ENCODE measurements at regions not wholly inside any gene's neighbourhood (a gene's known extent, or its start where the extent isn't known, plus 50 kb on each side); places are given as distances from the start of the nearest gene placed in this dataset.

GRCh38 chr13:84683448-84683847, 801.2 kb upstream of the SLITRK1 start:
- intact Hi-C loops (cut with micrococcal nuclease): no loop called here

More at GRCh38 chr13:84683448-84683847, 801.2 kb upstream of the SLITRK1 start:
- Histone ChIP-seq H4K20me1 (ENCODE audit: insufficient read depth, low read length) (no peaks in the 10 kb centered on the region), H2BK120ac (ENCODE audit: low read depth, low read length) (no peak overlapping the region), H2BK5ac (ENCODE audit: low read depth, low read length, poor library complexity, severe bottlenecking) (no peak overlapping the region), H3K4me3 (ENCODE audit: insufficient read depth, low read depth, low read length) (no peak overlapping the region), H2BK15ac (ENCODE audit: low read depth, low read length) (no peak overlapping the region), H2AK9ac (replicated peaks; ENCODE audit: low read depth, low read length, poor library complexity) (no peak overlapping the region), H3K14ac (replicated peaks; ENCODE audit: low read depth, low read length) (no peak overlapping the region), H2AK5ac (ENCODE audit: low read depth, low read length) (no peak overlapping the region), H4K5ac (ENCODE audit: low read depth, low read length) (no peak overlapping the region), H3K9me3 (ENCODE audit: control insufficient read depth, insufficient read depth, low read length) (no peaks in the 10 kb centered on the region), H3K4me1 (ENCODE audit: control insufficient read depth, insufficient read depth, low read length) (no peaks in the 10 kb centered on the region), H3K9ac (ENCODE audit: low read depth, low read length) (no peak overlapping the region), H2BK20ac (ENCODE audit: low read depth, low read length) (no peak overlapping the region), H3K27me3 (ENCODE audit: control insufficient read depth, insufficient read depth, low read length) (no peaks in the 10 kb centered on the region), H3K23ac (ENCODE audit: low read depth, low read length) (no peak overlapping the region), H3K18ac (ENCODE audit: low read depth, low read length) (no peak overlapping the region), H3K4me2 (ENCODE audit: low read depth, low read length) (no peak overlapping the region), H2AFZ (replicated peaks; ENCODE audit: low read length, poor library complexity) (no peak overlapping the region), H3K36me3 (ENCODE audit: control insufficient read depth, insufficient read depth, low read length) (no peaks in the 10 kb centered on the region), H4K8ac (ENCODE audit: low read depth in 2 of 2, low read length in 2 of 2) (no peak overlapping the region), H3K56ac (ENCODE audit: extremely low read depth, insufficient read depth, low read length) (no peak overlapping the region), H4K91ac (ENCODE audit: insufficient read depth, low read depth, low read length) (no peak overlapping the region), H3K79me1 (ENCODE audit: low read depth in 1 of 2, low read length in 2 of 2) (no peaks in the 10 kb centered on the region), H3K9me1 (ENCODE audit: insufficient read depth, low read length) (no peaks in the 10 kb centered on the region), H3K4ac (ENCODE audit: low read depth, low read length) (no peak overlapping the region), H3K27ac (ENCODE audit: insufficient read depth, low read length) (no peak overlapping the region)
- dilution Hi-C loops (cut with HindIII; ENCODE audit: low sequenced_read_pairs, unreplicated experiment): no loop called here
- BruUV-seq (replicated peaks): no TSS peak
- no peak for DNase-seq
- ChIA-PET POLR2A (ENCODE audit: unreplicated experiment) (no interaction called here), CTCF (no interaction called here)
- no peak for ATAC-seq (ENCODE audit: low read depth)
- in situ Hi-C loops (cut with MboI; ENCODE audit: low sequenced_read_pairs): no loop called here
- TF ChIP-seq CHD1 (IDR thresholded peaks at IDR 0.05; ENCODE audit: low read depth, low read length): no peak
- no peak for TF ChIP-seq CTCF (conservative IDR thresholded peaks at IDR 0.05; ENCODE audit: low read depth, low read length)
- no peak for TF ChIP-seq BHLHE40 (IDR thresholded peaks at IDR 0.05; ENCODE audit: low read depth, low read length)
- no peak for TF ChIP-seq FOS (IDR thresholded peaks at IDR 0.05; ENCODE audit: low read depth, low read length)
- no peak for TF ChIP-seq CEBPB (IDR thresholded peaks at IDR 0.05; ENCODE audit: low read depth, low read length)
- no peak for TF ChIP-seq POLR2A (IDR thresholded peaks at IDR 0.05; ENCODE audit: low read depth, low read length)
- TF ChIP-seq MAZ (IDR thresholded peaks at IDR 0.05; ENCODE audit: borderline replicate concordance, low read depth, low read length): no peak
- no peak for TF ChIP-seq RCOR1 (IDR thresholded peaks at IDR 0.05; ENCODE audit: insufficient replicate concordance, low read length)
- no peak for TF ChIP-seq MAFK (IDR thresholded peaks at IDR 0.05; ENCODE audit: low read depth, low read length)
- no peak for TF ChIP-seq SMC3 (IDR thresholded peaks at IDR 0.05; ENCODE audit: low read depth, low read length)

Measured in IMR-90 (cell line).